Spleen (tissue), 7 donors: ENCODE measurements at regions not wholly inside any gene's neighbourhood (a gene's known extent, or its start where the extent isn't known, plus 50 kb on each side); places are given as distances from the start of the nearest gene placed in this dataset.

Experiments
- CTCF ChIP-seq, 11 experiments: fragments of 200-600 bp in 7 of 11; fragments of 450-650 bp in 4 of 11; sonication (generic) in 4 of 11; IDR thresholded peaks in 8 of 11; conservative IDR thresholded peaks in 3 of 11; 1 replicate in 7 of 11; 2 replicates in 4 of 11; pipeline versions ENCODE4 v1.4.0 to v1.8.0; 2016 to 2021; ENCODE audit warnings: antibody characterized with exemption in 11 of 11, inconsistent platforms in 4 of 11, mild to moderate bottlenecking in 1 of 11
- POLR2A ChIP-seq, 3 donors: fragments of 450-650 bp; IDR thresholded peaks; one replicate each; pipeline ENCODE4 v1.5.1; 2017; ENCODE audit warnings: antibody characterized with exemption in 3 of 3, mild to moderate bottlenecking in 1 of 3
- POLR2AphosphoS5 ChIP-seq, 3 donors: sonication (generic); formaldehyde crosslinking; IDR thresholded peaks; one replicate each; pipeline ENCODE4 v1.5.1; 2017; ENCODE audit warnings: antibody characterized with exemption in 3 of 3
- donor health status: DM: no; HTN: no; CAD: no; lungs with moderate emphysema.
- donor health status: DM: no; HTN: no; CAD: no.
- donor health status: DM: no; HTN: no; CAD: no.

- no peak for TF ChIP-seq POLR2A (IDR thresholded peaks at IDR 0.05)
- no peak for TF ChIP-seq CTCF (IDR thresholded peaks at IDR 0.05 in 8 of 11, conservative IDR thresholded peaks at IDR 0.05 in 3 of 11)
- no peak for TF ChIP-seq POLR2AphosphoS5 (IDR thresholded peaks at IDR 0.05)
These were observed 138.7 kb upstream of the ZNF516 start for GRCh38 chr18:76633588-76634269.
